ENCODE measurements at regions not wholly inside any gene's neighbourhood (a gene's known extent, or its start where the extent isn't known, plus 50 kb on each side); places are given as distances from the start of the nearest gene placed in this dataset.

DNA sequence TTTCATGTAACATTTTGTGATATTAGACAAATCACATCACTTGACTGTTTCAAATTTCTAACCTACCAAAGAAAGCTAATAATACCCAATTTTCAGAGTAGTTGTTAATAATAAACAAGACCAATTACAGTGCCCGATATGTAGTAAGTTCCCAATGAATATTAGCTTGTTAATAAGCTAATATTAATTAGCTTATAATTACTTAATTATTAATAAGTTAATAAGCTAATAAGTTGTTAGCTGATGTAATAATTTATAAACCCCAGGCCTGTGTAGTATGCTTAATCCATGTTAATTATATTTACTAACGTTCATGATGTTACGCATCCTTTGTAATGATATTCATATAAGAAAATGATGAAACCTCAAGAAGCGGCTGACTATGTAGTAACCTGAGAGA lies 643.8 kb upstream of the KIRREL3 start:
- DNase-seq (ENCODE audit: low spot score): no peak

DNA sequence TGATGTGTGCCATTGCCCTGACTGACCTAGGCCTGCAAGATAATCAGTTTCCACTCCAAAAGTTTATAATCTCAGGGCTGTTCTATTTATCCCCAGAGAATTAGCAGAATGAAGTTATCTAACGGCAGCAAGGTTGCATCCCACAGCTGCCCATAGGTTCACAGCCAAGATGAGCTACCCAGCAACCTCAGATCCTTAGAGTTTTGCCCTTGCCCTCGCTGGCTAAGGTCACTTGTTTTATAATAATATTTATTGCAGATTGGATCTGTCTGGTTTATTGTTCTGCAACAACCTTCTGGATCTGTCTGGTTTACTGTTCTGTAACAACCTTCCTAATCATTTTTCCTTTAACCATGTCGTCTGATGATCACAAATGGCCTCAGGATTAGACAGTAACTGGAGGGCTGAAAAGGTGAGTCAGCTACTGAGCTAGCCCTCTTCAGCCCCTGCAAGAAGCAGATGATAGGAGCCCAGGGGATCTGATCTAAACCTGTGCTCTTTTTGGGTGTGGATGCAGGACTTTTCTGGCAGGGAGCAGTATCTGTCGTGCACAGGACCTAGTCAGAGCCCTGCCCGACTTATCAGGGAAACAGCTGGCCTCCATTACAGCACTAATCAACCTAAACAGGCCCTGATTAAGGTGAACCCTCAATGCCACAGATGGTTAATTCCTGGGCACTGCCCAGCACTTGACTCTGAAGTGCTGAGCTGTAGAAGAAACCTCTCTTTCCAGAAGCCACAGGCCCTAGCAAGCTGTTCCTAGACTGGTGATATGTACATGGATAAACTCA lies 642.9 kb upstream of the KIRREL3 start:
- no peak for DNase-seq (ENCODE audit: low spot score)

DNA sequence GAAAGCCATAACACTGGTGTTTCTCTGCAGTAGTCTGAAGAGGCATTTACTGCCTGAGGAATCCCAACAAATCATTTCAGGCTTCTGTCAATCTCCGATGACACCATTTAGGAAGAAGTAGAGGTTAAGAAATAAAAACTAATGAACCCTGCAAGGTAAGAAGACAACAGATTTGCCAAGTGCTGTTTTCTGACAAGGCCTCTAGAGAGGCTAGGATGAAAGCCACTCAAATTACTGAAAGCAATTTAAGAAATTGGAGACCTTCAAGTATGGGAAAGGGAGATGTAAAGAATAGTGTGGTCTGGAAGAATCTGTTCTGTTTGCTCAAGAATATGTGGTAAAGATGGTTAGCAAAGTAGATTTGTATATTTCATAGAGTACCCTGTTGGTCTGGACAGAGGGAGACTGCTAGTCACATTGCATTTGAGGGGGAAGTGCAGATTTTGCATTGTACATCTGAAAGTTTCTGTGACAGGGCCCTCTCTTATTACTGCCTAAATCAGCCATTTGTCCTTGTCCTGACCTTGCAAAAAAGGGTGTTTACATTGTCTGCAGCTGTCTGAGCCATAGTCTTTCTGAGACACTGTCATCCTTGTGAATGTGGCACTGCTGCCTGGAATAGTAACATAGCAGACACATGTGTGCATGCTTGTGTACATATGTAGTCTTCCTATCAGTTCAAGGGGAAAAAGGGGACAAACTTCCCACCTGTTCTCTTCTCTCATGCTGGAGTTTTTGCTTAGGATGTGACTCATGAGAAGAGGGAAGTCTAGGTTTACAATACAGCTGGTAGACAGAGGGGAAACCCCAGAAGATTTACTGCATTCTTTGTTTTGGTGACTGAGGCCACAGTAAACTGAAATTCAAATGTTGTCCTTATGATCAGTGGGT lies 640.2 kb upstream of the KIRREL3 start:
- no peak for DNase-seq (ENCODE audit: low spot score)

DNA sequence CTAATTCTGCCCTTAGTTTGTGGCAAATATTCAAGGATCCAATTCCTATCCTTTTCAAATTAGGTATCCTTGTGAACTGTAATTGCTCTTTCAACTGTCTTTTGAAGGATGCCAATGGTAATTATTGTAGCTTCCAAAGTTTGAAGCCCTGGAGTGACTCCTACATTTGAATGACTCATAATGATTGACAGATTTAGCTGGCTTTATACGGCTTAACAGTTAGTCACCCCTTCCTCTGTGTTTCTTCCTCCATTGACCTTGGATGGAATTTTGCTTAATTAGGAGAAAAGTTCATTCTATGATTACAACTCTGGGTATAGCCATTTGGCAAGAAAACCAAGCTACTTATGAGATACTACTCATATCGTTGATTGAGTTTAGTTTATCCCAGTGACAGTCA lies 639.3 kb upstream of the KIRREL3 start:
- DNase-seq (ENCODE audit: low spot score): no peak

DNA sequence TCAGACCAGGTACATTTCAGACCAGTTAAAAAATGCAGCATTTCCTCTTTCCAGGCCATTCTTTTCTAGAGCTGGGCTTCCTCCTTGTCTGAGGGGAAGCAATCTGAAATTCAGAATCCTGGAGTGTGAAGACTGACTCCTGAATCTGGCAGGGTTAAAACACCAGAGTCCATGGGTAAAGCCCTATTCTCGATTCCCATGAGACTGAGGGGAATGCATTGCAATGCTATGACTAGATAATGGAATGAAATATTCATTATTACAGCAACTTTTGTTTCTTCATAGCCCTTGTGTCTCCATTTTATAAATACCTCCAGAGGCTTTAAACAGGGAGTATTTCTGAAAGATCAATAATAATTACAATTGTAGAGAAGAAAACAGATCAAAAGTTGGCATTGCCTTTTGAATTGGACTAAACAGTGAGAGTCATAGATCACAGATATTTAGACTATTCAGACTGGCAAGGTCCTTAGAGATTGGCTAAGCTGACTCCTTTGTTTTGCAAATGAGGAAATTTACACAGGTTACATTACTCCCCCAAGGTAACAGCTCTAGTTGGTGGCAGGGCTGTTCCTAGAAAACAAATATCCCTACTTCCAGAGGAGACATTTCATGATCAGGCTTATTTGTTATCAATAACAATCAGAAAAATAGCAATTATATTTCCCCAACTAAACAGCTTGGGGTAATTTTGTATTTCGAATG lies 632.6 kb upstream of the KIRREL3 start:
- no peak for DNase-seq (ENCODE audit: low spot score)

DNA sequence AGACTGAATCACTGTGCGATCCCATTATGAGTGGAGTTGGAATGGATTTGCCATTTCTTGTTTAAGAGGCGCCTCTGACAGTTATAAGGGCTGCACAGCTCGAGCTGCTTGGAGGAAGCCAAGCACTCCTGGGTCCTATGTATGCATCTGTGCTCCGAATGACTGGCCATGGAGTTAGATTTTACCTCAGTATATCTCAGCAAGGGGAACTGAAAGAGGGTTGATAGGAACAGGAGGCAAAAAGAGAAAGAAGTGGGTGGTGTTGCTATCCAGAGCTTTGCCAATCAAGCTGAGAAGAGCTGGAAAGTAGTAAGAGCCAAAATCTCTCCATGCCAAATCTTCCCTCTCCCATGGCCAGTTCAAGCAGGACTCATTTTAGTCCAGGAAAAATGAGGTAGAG lies 632.0 kb upstream of the KIRREL3 start:
- no peak for DNase-seq (ENCODE audit: low spot score)

DNA sequence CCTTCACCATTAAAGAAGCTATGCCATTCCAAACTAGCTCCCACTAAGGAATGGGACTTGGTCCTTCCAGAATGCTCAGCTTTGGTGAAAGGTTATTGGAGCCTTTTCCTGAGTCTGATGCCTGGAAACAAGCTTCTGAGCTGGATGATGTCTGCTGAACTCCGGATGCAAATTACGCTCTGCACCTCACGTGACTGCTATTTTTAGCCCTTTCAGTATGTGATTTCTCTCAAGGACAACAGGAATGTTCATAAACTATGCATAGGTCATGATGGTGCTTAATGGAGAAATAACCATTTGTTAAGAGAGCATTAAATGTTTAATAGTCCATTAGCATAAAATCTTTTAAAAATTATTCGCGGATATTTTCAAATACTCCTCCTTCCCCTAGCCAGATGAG lies 631.4 kb upstream of the KIRREL3 start:
- DNase-seq (ENCODE audit: low spot score): no peak

DNA sequence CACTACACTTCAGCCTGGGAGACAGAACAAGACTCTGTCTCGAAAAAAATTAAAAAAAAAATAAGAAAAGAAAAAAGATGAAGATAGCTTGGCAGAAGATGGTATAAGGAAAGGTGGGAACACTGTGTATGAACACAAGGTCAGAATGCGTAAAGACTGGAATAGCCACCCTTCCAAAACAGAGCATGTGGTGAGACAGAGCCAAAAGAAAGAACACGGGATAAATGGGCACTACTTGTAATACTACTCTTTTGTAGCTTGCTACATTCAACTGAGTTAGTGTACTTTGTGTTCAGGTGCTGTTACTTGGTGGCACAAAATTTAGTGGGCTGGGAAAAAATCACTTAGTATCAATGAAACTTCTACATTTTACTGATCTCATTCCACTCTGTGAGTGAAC lies 628.6 kb upstream of the KIRREL3 start:
- DNase-seq (ENCODE audit: low spot score): no peak

DNA sequence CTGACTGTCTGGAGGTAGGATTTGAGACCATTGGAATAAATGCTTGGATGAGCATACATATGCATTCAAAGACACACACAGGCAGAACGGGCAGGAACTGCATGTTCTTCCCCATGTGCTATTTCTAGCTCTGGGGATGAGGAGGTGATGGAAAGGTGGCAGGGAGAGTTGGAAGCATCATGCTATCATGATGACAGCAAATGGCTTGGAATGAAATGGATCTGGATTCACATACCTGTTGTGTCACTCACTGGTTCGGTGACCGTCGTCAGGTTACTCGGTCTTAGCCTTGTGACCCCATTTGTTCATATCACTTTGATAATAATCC lies 627.9 kb upstream of the KIRREL3 start:
- no peak for DNase-seq (ENCODE audit: low spot score)

DNA sequence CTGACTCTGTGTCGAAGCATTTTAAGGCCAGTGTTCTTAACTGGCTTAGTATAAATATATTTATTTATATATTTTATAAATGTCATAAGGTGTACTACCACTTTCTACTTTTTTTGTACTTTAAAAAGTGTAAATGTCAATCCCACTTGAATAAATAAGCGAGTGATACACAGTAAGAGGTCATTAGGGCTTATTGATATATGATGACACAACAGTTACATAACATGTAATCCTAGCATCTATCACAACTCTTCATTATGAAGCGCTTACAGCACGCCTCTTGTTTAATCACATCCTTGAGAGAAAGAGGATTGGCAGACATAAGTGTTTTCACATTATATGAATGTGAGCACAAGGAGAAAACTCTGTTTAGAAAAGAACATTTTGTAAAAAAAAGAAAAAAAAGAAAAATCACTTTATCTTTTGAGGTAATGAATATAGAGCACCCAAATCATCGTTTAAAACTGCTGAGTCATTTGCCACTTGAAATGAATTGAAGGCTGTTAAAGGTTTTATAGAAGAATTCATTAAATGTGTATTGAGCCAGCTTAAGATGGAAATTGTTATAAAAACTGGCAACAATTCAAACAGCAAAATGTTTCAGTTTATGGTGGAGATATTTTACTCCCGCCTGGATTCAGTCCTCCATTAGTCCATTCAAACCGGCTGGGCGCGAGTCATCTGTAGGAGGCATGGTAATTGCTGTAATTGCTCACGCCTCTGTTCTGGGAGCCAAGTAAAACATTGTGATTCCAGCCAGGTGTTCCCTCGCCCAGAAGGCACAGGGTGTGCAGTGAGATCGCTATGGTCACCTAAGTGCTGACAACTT lies 627.3 kb upstream of the KIRREL3 start:
- DNase-seq (ENCODE audit: low spot score): no peak

DNA sequence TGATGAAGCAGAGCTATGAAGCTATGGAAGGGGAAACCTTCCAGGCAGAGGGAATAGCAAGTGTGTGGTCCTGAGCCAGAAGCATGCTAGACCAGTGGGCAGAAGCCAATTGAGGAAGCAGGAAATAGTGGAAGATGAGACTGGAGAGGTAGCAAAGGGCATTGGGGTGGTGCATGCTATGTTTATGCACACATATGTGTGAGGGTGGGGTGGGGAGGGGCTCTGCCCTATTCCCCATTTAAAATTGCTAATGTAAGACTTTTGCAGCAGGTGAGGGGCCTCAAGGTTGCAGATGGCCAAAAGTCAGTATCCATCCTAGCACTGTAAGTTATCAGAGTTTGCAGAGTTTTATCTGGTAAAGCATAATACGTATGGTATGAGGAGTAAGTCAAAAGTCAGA lies 626.6 kb upstream of the KIRREL3 start:
- no peak for DNase-seq (ENCODE audit: low spot score)

DNA sequence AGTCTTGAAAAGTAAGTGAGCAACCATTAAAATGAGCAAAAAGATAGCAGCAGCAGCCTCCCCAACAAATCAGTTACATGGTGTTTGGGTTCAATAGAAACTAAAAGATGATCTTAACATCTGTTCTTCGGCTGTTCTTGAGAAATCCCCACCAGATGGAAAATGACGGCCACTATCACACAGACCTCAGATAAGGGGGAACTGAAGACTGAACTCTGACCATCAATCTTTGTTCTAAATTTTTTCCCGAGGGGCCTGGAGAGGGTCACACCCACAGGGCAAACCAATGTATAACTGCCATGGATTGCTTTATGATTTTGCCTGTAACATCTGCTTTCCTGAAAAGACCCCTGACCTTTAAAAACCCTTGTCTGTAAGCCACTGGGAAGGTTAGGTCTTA lies 624.8 kb upstream of the KIRREL3 start:
- DNase-seq (ENCODE audit: low spot score): no peak

DNA sequence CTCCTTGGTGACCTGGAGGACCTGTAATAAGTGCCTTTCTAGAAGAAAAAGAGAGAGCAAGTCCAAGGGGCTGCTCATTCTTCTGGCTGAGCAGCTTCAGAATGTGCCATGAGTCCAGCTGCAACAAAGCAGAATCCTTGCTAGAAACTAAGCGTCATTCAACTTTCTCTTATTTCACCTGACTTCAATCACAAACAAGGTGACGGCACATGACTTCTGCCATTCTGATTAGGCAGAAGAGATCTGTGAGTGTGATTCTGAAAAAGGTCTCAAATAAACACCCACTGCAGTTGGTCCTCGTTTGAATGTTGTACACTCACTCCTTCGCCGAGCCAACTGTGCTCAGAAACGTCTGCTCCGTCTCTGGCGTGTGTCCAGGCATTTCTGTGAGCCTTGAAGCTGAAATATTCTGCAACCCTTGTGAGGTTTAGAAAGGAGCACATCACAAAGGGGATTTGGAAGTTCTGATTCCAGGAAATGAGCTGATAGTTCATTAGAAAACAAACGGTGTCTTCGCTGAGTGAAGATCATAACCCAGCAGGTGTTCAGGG lies 623.8 kb upstream of the KIRREL3 start:
- DNase-seq (ENCODE audit: low spot score): no peak

DNA sequence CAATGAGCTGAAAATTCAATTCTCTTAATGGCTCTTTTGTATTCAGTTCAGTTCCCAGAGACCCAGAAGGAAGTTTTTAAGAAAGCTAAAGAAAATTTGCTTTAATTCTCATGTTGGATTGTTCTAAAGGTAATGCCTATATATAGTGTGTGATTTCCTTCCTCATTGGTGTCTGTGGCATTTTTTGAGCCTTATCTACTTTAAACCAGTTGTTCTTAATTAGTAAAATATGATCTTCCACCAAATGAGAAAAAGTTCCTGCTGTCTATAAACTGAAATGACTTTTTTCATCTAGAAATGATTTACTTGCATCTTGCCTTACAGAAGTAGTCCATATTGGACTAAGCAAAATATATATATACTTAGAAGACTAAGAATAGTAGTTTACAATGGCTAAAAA lies 622.1 kb upstream of the KIRREL3 start:
- no peak for DNase-seq (ENCODE audit: low spot score)

DNA sequence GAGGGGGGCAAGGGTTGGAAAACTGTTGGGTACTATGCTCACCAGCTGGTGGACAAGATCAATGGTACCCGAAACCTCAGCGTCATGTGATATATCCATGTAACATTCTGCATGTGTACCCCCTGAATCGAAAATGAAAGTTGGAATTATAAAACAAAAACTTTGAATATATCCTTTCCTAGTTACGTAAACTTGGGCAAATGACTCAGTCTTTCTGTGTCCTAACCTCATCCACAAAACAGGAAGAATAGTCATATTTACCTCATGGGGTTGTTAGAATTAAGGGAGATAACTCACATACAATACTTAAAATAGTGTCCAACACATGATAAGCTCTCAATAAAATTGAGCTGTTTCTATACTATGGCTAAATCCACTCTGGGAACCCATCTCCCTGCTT lies 620.1 kb upstream of the KIRREL3 start:
- DNase-seq (ENCODE audit: low spot score): no peak

DNA sequence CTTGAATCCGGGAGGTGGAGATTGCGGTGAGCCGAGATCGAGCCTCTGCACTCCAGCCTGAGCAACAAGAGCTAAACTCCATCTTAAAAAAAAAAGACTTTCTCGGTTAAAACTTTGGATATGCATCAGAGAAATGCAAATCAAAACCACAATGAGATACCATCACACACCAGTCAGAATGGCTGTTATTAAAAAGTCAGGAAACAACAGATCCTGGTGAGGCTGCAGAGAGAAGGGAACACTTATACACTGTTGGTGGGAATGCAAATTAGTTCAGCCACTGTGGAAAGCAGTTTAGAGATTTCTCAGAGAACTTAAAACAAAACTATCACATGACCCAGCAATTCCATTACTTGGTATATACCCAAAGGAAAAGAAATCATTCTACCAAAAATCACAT lies 619.4 kb upstream of the KIRREL3 start:
- DNase-seq (ENCODE audit: low spot score): no peak

DNA sequence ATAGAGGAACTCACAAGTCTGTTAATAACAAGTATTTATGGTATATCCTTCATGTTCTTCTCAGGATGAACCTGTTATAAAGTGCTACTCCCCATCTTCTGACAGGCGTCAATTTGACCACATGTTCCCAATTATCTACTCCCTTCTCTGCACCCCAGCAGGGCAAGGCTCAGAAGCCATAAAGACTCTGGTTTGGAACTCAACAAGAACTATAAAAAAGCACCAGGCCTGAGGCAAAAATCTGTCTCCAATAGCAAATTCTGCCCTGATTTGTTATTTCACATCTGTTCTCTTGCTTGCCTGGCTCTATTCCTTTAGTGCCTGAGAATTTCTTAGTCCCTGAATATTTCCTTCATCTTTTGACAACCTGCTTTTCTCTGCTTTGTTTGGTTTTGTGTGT lies 618.2 kb upstream of the KIRREL3 start:
- no peak for DNase-seq (ENCODE audit: low spot score)

DNA sequence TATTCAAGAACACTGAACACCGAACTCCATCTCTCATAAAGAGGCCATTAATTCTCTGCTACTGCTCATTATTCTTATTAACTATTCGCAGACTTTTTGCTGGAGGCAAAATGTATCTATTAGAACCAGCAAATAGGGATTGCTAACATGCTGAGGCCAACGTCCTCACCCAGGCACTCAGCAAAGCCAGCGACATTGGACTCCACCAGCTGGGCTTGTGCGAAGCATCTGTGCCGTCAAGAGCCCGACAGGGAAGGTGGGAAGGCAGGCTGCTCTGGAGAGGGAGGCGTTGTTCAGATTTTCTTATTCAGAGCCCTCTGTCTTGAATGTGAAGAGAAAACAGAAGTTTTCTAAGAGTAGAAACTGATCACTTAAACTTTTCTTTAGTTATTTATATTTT lies 615.6 kb upstream of the KIRREL3 start:
- DNase-seq (ENCODE audit: low spot score): no peak

DNA sequence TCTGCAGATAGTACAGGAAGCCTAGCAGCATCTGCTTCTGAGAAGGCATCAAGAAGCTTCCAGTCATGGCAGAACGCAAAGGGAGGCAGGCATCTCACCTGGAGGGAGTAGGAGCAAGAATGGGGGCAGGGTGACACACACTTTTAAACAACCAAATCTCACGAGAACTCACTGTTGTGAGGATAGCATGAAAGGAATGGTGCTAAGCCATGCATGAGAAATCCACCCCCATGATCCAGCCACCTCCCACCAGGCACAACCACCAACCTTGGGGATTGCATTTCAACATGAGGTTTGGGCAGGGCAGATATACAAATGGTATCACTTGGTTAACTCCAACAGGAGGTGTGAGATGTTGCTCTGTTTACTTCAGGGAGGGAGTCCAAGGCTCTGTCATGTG lies 612.0 kb upstream of the KIRREL3 start:
- no peak for DNase-seq (ENCODE audit: low spot score)

DNA sequence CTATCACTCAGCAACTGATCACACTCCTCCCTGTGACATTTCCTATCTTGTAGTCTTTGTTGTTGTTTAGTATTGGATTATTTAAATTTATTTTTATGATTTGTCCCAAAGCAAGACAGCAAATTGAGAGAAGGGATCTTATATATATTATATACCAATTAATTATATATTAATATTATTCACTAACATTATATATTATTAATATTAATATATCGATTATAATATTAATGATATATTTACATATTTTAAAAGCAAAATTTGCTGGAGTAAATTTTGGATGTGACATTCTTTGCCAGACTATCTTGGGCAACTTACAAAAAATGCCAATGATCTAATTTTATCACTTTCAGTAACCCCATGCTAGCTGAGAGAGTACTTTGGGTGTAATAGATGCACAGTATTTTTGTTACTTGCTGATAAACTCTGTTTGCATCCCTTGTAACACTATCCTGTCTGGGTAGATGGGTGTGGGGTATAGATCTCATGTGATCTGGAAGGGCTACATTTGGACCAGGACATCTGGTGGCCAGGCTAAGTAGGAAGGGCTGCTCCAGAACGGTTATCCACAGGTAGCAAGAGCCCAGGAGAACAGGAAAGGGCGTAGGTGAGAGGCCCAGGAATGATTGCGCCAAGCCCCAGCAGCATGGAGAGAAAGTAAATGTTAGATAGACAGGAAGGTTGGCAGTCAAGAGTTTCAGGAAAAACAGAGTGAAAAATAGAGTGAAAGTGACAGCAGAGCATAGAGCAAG lies 608.6 kb upstream of the KIRREL3 start:
- no peak for DNase-seq (ENCODE audit: low spot score)

DNA sequence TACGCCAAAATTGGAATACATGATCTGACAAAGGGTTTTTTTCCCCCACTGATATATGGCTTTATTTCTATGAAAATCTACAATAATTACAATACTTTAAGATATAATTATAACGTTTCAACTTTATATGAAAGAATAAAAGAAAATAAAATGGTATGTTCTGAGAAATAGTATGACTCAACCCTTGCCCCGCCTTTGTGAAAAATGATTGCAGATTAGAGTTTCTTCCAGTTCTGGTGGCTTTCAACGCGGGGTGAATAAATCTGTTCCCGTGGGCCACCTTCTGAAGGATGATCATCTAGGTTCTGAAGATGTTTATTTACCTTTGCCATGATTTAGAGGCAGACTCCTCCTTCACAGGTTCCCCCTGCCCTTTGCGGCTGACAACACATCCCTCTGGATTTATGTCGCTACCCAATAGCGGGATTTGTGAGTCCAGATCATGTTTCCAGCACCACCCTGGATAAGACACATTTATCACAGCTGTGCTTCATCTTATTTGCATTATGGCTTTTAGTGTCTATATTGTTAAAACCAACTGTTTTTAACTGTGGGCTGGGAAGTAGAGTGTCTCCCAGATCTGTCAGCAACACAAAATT lies 607.0 kb upstream of the KIRREL3 start:
- no peak for DNase-seq (ENCODE audit: low spot score)
